ENCODE measurements at regions not wholly inside any gene's neighbourhood (a gene's known extent, or its start where the extent isn't known, plus 50 kb on each side); places are given as distances from the start of the nearest gene placed in this dataset.

DNA sequence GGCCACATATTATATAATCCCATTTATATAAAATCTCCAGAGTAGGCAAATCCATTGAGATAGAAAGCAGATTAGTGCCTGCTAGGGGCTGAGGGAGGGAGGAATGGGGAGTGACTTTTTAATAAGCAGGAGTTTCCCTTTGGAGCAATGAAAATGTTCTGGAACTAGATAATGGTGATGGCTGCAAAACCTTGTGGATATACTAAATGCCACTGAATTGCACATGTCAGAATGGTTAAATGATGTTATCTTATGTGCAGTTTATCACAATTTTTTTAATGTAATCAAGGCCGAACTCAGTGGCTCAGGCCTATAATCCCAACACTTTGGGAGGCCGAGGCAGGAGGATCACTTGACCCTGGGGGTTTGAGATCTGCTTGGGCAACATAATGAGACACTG, 145.5 kb upstream of the AUTS2 start:
- Histone ChIP-seq H3K27me3 (ENCODE audit: insufficient read depth, low read length) (no peaks in the 10 kb centered on the region), H2AFZ (ENCODE audit: low read depth, low read length) (no peak overlapping the region)

GRCh38 chr7:69457595-69458504, 140.4 kb upstream of the AUTS2 start:
- H3K4me1 ChIP-seq (ENCODE audit: insufficient read depth, low read length), result peaks cover 5% of the 10 kb centered on the region
- H3K27me3 ChIP-seq (ENCODE audit: insufficient read depth, low read length), result no peaks in the 10 kb centered on the region
- H3K4me3 ChIP-seq (ENCODE audit: low read length), result no peak overlapping the region
- no peaks in the 10 kb centered on the region for H3K36me3 ChIP-seq (ENCODE audit: insufficient read depth, low read length)
- no peaks in the 10 kb centered on the region for H3K9me3 ChIP-seq (ENCODE audit: low read length)
- H2AFZ ChIP-seq (ENCODE audit: low read depth, low read length), result peak overlapping the region; percentile 71

More for the DNA sequence above, 145.5 kb upstream of the AUTS2 start:
- Histone ChIP-seq H3K9me3 (ENCODE audit: low read length) (no peaks in the 10 kb centered on the region), H3K36me3 (ENCODE audit: insufficient read depth, low read length) (no peaks in the 10 kb centered on the region), H3K4me1 (ENCODE audit: insufficient read depth, low read length) (peaks cover 1% of the 10 kb centered on the region), H3K4me3 (ENCODE audit: low read length) (no peak overlapping the region)

DNA sequence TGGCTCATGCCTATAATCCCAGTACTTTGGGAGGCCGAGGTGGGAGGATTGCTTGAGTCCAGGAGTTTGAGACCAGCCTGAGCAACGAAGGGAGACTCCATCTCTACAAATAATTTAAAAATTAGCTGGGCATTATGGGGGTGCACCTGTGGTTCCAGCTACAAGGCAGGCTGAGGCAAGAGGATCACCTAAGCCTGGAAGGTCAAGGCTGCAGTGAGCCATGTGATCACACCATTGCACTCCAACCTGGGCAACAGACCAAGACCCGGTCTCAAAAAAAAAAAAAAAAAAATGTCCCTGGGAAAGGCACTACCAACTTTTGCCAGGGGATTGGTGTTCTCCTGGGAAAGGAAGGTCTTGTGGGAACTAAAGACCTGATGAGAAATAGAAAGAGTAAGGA, 134.2 kb upstream of the AUTS2 start:
- Histone ChIP-seq H3K36me3 (ENCODE audit: insufficient read depth, low read length) (no peaks in the 10 kb centered on the region), H2AFZ (ENCODE audit: low read depth, low read length) (no peak overlapping the region), H3K4me1 (ENCODE audit: insufficient read depth, low read length) (no peaks in the 10 kb centered on the region), H3K9me3 (ENCODE audit: low read length) (no peaks in the 10 kb centered on the region), H3K4me3 (ENCODE audit: low read length) (no peak overlapping the region), H3K27me3 (ENCODE audit: insufficient read depth, low read length) (no peaks in the 10 kb centered on the region)

GRCh38 chr7:69465262-69465661, 133.0 kb upstream of the AUTS2 start:
- Histone ChIP-seq H3K27me3 (ENCODE audit: insufficient read depth, low read length) (no peaks in the 10 kb centered on the region), H3K4me3 (ENCODE audit: low read length) (no peak overlapping the region), H3K9me3 (ENCODE audit: low read length) (no peaks in the 10 kb centered on the region), H3K36me3 (ENCODE audit: insufficient read depth, low read length) (no peaks in the 10 kb centered on the region), H3K4me1 (ENCODE audit: insufficient read depth, low read length) (no peaks in the 10 kb centered on the region), H2AFZ (ENCODE audit: low read depth, low read length) (no peak overlapping the region)

GRCh38 chr7:69467826-69468225, 130.4 kb upstream of the AUTS2 start:
- Histone ChIP-seq H3K36me3 (ENCODE audit: insufficient read depth, low read length) (no peaks in the 10 kb centered on the region), H3K27me3 (ENCODE audit: insufficient read depth, low read length) (no peaks in the 10 kb centered on the region)

GRCh38 chr7:69476416-69476815, 121.9 kb upstream of the AUTS2 start:
- H3K27me3 ChIP-seq (ENCODE audit: insufficient read depth, low read length), result no peaks in the 10 kb centered on the region
- H3K36me3 ChIP-seq (ENCODE audit: insufficient read depth, low read length), result no peaks in the 10 kb centered on the region
- no peaks in the 10 kb centered on the region for H3K4me1 ChIP-seq (ENCODE audit: insufficient read depth, low read length)
- H3K4me3 ChIP-seq (ENCODE audit: low read length), result no peak overlapping the region
- H3K9me3 ChIP-seq (ENCODE audit: low read length), result no peaks in the 10 kb centered on the region
- no peak overlapping the region for H2AFZ ChIP-seq (ENCODE audit: low read depth, low read length)

More at GRCh38 chr7:69467826-69468225, 130.4 kb upstream of the AUTS2 start:
- Histone ChIP-seq H3K9me3 (ENCODE audit: low read length) (no peaks in the 10 kb centered on the region), H2AFZ (ENCODE audit: low read depth, low read length) (no peak overlapping the region), H3K4me1 (ENCODE audit: insufficient read depth, low read length) (no peaks in the 10 kb centered on the region), H3K4me3 (ENCODE audit: low read length) (no peak overlapping the region)

GRCh38 chr7:69482676-69483075, 115.6 kb upstream of the AUTS2 start:
- Histone ChIP-seq H3K4me1 (ENCODE audit: insufficient read depth, low read length) (no peaks in the 10 kb centered on the region), H3K4me3 (ENCODE audit: low read length) (no peak overlapping the region), H2AFZ (ENCODE audit: low read depth, low read length) (no peak overlapping the region), H3K36me3 (ENCODE audit: insufficient read depth, low read length) (no peaks in the 10 kb centered on the region), H3K9me3 (ENCODE audit: low read length) (no peaks in the 10 kb centered on the region), H3K27me3 (ENCODE audit: insufficient read depth, low read length) (no peaks in the 10 kb centered on the region)

- Histone ChIP-seq H3K4me1 (ENCODE audit: insufficient read depth, low read length) (no peaks in the 10 kb centered on the region), H3K9me3 (ENCODE audit: low read length) (no peaks in the 10 kb centered on the region), H2AFZ (ENCODE audit: low read depth, low read length) (no peak overlapping the region), H3K27me3 (ENCODE audit: insufficient read depth, low read length) (no peaks in the 10 kb centered on the region), H3K4me3 (ENCODE audit: low read length) (no peak overlapping the region), H3K36me3 (ENCODE audit: insufficient read depth, low read length) (no peaks in the 10 kb centered on the region)
Measured at GRCh38 chr7:69489533-69489932, 108.7 kb upstream of the AUTS2 start.

GRCh38 chr7:69498671-69499070, 99.6 kb upstream of the AUTS2 start:
- Histone ChIP-seq H3K9me3 (ENCODE audit: low read length) (no peaks in the 10 kb centered on the region), H3K4me3 (ENCODE audit: low read length) (no peak overlapping the region), H3K4me1 (ENCODE audit: insufficient read depth, low read length) (no peaks in the 10 kb centered on the region), H3K36me3 (ENCODE audit: insufficient read depth, low read length) (no peaks in the 10 kb centered on the region), H3K27me3 (ENCODE audit: insufficient read depth, low read length) (no peaks in the 10 kb centered on the region), H2AFZ (ENCODE audit: low read depth, low read length) (no peak overlapping the region)

GRCh38 chr7:69502358-69502757, 95.9 kb upstream of the AUTS2 start:
- H3K4me3 ChIP-seq (ENCODE audit: low read length), result no peak overlapping the region
- no peaks in the 10 kb centered on the region for H3K36me3 ChIP-seq (ENCODE audit: insufficient read depth, low read length)
- H2AFZ ChIP-seq (ENCODE audit: low read depth, low read length), result peak overlapping the region; percentile 14
- no peaks in the 10 kb centered on the region for H3K4me1 ChIP-seq (ENCODE audit: insufficient read depth, low read length)
- no peaks in the 10 kb centered on the region for H3K9me3 ChIP-seq (ENCODE audit: low read length)
- no peaks in the 10 kb centered on the region for H3K27me3 ChIP-seq (ENCODE audit: insufficient read depth, low read length)

DNA sequence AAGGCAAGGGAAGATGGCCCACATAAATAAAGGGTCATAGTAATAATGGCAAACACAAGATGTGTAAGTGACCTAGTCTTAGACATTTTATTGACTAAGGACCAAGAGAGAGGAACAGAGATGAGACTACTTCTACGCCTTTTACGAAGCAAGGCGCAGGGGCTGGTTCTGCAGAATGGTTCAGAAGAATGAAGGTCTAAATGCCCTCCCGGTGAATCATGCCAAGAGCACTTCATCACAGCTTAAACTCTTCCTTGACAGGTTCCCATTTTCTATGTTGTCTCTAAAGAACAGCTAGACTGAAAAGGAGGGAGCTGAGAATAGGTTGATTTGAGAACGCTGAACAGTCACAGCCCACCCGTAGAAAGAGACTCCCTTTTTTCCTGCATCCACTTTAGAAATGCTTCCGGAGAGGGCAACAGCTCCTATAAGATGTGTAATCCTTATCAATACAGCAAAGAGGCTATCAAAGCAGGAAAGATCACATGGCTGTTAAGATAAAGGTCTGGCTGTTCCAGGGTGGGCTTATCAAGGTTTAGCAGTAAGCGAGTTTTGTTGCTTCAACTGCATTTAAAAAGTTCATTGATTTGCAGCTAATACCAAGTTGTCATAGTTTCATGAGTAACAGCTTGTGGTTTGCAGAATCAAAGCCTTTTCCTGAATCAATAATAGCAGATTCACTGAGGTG, 93.4 kb upstream of the AUTS2 start:
- H3K9me3 ChIP-seq (ENCODE audit: low read length), result no peaks in the 10 kb centered on the region
- H2AFZ ChIP-seq (ENCODE audit: low read depth, low read length), result no peak overlapping the region
- H3K4me1 ChIP-seq (ENCODE audit: insufficient read depth, low read length), result no peaks in the 10 kb centered on the region

DNA sequence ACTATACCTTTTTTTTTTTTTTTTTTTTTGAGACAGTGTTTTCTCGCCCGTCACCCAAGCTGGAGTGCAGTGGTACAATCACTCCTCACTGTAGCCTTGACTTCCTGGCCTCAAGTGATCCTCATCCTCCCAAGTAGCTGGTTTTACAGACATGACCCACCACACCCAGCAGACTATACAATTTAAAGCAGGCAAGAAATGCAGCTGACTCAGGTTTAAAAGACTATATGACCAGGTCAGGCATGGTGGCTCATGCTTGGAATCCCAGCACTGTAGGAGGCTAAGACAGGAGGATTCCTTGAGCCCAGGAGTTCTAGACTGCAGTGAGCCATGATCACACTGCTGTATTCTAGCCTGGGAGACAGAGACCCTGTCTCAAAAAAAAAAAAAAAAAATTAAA, 89.5 kb upstream of the AUTS2 start:
- H3K4me3 ChIP-seq (ENCODE audit: low read length), result no peak overlapping the region
- H2AFZ ChIP-seq (ENCODE audit: low read depth, low read length), result no peak overlapping the region
- H3K27me3 ChIP-seq (ENCODE audit: insufficient read depth, low read length), result no peaks in the 10 kb centered on the region
- no peaks in the 10 kb centered on the region for H3K36me3 ChIP-seq (ENCODE audit: insufficient read depth, low read length)
- no peaks in the 10 kb centered on the region for H3K9me3 ChIP-seq (ENCODE audit: low read length)
- no peaks in the 10 kb centered on the region for H3K4me1 ChIP-seq (ENCODE audit: insufficient read depth, low read length)

More for the DNA sequence above, 93.4 kb upstream of the AUTS2 start:
- no peaks in the 10 kb centered on the region for H3K36me3 ChIP-seq (ENCODE audit: insufficient read depth, low read length)
- no peak overlapping the region for H3K4me3 ChIP-seq (ENCODE audit: low read length)
- no peaks in the 10 kb centered on the region for H3K27me3 ChIP-seq (ENCODE audit: insufficient read depth, low read length)

- H3K4me1 ChIP-seq (ENCODE audit: insufficient read depth, low read length), result no peaks in the 10 kb centered on the region
- H3K9me3 ChIP-seq (ENCODE audit: low read length), result no peaks in the 10 kb centered on the region
- H2AFZ ChIP-seq (ENCODE audit: low read depth, low read length), result no peak overlapping the region
- H3K36me3 ChIP-seq (ENCODE audit: insufficient read depth, low read length), result no peaks in the 10 kb centered on the region
- H3K4me3 ChIP-seq (ENCODE audit: low read length), result no peak overlapping the region
- no peaks in the 10 kb centered on the region for H3K27me3 ChIP-seq (ENCODE audit: insufficient read depth, low read length)
Measured at GRCh38 chr7:69510114-69510513, 88.2 kb upstream of the AUTS2 start.
